ENCODE measurements at regions not wholly inside any gene's neighbourhood (a gene's known extent, or its start where the extent isn't known, plus 50 kb on each side); places are given as distances from the start of the nearest gene placed in this dataset.

DNA sequence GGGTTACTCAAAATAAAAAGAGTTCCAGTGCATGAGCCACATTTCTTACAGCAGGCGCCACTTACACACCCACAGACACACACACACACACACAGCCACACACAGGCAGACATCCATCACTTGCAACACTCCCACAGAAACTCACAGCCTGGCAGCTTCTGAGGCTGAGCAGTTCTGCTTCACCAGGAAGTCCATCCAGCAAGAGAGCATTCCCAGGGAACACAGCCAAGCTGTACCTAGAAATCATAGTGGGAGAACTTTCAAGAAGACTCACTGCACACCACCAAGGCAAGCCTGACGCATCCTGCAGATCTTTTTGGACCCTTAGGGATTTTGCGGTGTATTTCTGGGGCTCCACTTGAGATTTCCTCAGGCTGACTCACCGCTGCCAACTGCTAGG, 140.9 kb upstream of the WSB1 start:
- Mint-ChIP-seq H3K27ac (ENCODE audit: unreplicated experiment) (no peak overlapping the region), H3K36me3 (ENCODE audit: low read depth, unreplicated experiment) (no peaks in the 10 kb centered on the region), H3K4me1 (ENCODE audit: unreplicated experiment) (no peaks in the 10 kb centered on the region), H3K27me3 (ENCODE audit: unreplicated experiment) (peaks cover 15% of the 10 kb centered on the region), H3K9me3 (ENCODE audit: unreplicated experiment) (peaks cover 36% of the 10 kb centered on the region), H3K4me3 (ENCODE audit: unreplicated experiment) (no peak overlapping the region)
- no peak for DNase-seq (ENCODE audit: low spot score)
- TF ChIP-seq, protein P1, sequence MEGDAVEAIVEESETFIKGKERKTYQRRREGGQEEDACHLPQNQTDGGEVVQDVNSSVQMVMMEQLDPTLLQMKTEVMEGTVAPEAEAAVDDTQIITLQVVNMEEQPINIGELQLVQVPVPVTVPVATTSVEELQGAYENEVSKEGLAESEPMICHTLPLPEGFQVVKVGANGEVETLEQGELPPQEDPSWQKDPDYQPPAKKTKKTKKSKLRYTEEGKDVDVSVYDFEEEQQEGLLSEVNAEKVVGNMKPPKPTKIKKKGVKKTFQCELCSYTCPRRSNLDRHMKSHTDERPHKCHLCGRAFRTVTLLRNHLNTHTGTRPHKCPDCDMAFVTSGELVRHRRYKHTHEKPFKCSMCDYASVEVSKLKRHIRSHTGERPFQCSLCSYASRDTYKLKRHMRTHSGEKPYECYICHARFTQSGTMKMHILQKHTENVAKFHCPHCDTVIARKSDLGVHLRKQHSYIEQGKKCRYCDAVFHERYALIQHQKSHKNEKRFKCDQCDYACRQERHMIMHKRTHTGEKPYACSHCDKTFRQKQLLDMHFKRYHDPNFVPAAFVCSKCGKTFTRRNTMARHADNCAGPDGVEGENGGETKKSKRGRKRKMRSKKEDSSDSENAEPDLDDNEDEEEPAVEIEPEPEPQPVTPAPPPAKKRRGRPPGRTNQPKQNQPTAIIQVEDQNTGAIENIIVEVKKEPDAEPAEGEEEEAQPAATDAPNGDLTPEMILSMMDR (IDR thresholded peaks at IDR 0.05; ENCODE audit: unreplicated experiment) = no peak

DNA sequence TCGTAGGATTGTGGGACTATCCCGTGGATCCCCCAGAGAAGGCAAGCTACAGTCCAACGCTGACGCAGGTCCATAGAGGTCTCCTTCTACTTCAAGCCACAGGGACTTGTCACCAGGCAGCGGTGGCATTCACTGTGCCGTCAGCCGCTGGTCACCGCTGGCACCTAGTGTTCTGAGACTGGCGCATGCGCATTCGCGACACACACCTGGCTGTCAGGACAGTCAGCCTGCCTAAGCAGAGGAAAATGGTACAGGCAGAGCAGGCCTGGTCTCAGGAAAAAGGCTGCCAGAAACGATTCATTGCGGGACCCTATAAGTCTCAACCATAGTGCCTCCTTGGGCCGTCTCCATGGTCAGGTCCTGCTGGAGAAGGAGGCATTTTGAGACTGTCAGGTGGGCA, 138.0 kb upstream of the WSB1 start:
- Mint-ChIP-seq H3K27me3 (ENCODE audit: unreplicated experiment) (peaks cover 15% of the 10 kb centered on the region), H3K27ac (ENCODE audit: unreplicated experiment) (no peak overlapping the region), H3K4me1 (ENCODE audit: unreplicated experiment) (no peaks in the 10 kb centered on the region), H3K9me3 (ENCODE audit: unreplicated experiment) (peaks cover 36% of the 10 kb centered on the region), H3K36me3 (ENCODE audit: low read depth, unreplicated experiment) (no peaks in the 10 kb centered on the region), H3K4me3 (ENCODE audit: unreplicated experiment) (no peak overlapping the region)
- no peak for DNase-seq (ENCODE audit: low spot score)
- TF ChIP-seq, protein P1 (IDR thresholded peaks at IDR 0.05; ENCODE audit: unreplicated experiment) = no peak

DNA sequence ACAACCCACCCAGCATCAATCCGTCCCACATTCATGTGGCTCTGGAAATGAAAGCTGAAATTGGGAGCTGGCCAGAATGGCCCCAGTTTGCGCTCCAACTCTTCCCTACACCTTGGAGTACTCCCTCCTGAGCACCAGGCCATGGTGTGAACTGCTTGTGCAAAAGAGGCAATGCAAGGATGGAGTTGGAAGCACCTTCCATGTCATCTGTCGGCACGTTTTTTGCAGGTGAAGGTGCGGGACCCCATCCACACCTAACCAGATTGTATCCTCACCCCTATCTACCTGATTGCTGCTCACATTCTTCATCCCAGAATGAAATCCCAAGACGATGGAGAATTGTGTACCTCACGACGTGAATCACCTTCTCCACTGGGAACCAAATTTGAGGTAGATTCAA, 136.6 kb upstream of the WSB1 start:
- H3K4me1 Mint-ChIP-seq (ENCODE audit: unreplicated experiment) = no peaks in the 10 kb centered on the region
- peaks cover 36% of the 10 kb centered on the region for H3K9me3 Mint-ChIP-seq (ENCODE audit: unreplicated experiment)
- peaks cover 15% of the 10 kb centered on the region for H3K27me3 Mint-ChIP-seq (ENCODE audit: unreplicated experiment)
- H3K27ac Mint-ChIP-seq (ENCODE audit: unreplicated experiment) = no peak overlapping the region
- TF ChIP-seq, protein P1 (IDR thresholded peaks at IDR 0.05; ENCODE audit: unreplicated experiment) = no peak
- H3K36me3 Mint-ChIP-seq (ENCODE audit: low read depth, unreplicated experiment) = no peaks in the 10 kb centered on the region
- no peak for DNase-seq (ENCODE audit: low spot score)
- no peak overlapping the region for H3K4me3 Mint-ChIP-seq (ENCODE audit: unreplicated experiment)

DNA sequence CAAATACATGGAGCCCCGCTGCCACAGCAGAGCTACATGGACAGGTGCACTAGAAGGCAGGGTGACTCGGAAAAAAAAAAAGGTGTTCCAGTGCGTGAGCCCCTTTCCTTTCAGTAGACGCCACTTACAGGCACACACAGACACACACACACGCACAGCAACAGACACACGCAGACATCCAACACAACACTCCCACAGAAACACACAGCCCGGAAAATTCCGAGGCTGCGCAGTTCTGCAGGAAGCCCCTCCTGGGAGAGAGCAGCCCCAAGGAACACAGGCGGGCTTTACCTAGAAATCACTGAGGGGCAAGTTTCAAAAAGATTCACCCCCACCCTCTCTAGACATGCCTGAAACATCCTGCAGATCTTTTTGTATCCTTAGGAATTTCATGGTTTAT, 136.0 kb upstream of the WSB1 start:
- TF ChIP-seq, protein P1 (IDR thresholded peaks at IDR 0.05; ENCODE audit: unreplicated experiment) = no peak
- Mint-ChIP-seq H3K36me3 (ENCODE audit: low read depth, unreplicated experiment) (no peaks in the 10 kb centered on the region), H3K9me3 (ENCODE audit: unreplicated experiment) (peaks cover 31% of the 10 kb centered on the region), H3K4me1 (ENCODE audit: unreplicated experiment) (no peaks in the 10 kb centered on the region), H3K4me3 (ENCODE audit: unreplicated experiment) (no peak overlapping the region), H3K27ac (ENCODE audit: unreplicated experiment) (no peak overlapping the region), H3K27me3 (ENCODE audit: unreplicated experiment) (peaks cover 13% of the 10 kb centered on the region)
- DNase-seq (ENCODE audit: low spot score) = no peak

DNA sequence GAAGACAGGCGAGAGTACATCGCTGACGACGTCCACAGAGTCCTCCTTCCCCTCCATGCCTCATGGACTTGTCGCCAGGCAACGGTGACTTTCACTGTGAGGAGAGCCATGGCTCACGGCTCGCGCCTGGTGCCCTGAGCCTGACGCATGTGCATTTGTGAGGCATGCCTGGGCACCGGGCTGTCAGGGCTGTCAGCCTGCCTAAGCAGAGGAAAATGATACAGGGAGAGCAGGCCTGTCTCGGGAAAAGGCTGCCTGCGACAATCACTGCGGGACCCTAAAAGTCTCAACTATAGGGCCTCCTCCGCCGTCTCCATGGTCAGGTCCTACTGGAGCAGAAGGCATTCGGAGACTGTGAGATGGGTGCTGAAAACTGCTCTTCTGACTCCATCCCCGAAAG, 135.5 kb upstream of the WSB1 start:
- Mint-ChIP-seq H3K36me3 (ENCODE audit: low read depth, unreplicated experiment) (no peaks in the 10 kb centered on the region), H3K4me3 (ENCODE audit: unreplicated experiment) (no peak overlapping the region), H3K27me3 (ENCODE audit: unreplicated experiment) (peaks cover 12% of the 10 kb centered on the region), H3K27ac (ENCODE audit: unreplicated experiment) (no peak overlapping the region), H3K4me1 (ENCODE audit: unreplicated experiment) (no peaks in the 10 kb centered on the region), H3K9me3 (ENCODE audit: unreplicated experiment) (peaks cover 29% of the 10 kb centered on the region)
- TF ChIP-seq, protein P1 (IDR thresholded peaks at IDR 0.05; ENCODE audit: unreplicated experiment) = no peak
- no peak for DNase-seq (ENCODE audit: low spot score)
